Neural crest cell (in vitro differentiated cells): ENCODE measurements at regions not wholly inside any gene's neighbourhood (a gene's known extent, or its start where the extent isn't known, plus 50 kb on each side); places are given as distances from the start of the nearest gene placed in this dataset.

ENCODE experiments used
- DNase-seq: peaks from one replicate; pipeline ENCODE4 v3.0.0; 2021; ENCODE audit warnings: low read depth, mixed read lengths, low spot score
- H3K27ac Mint-ChIP-seq: one replicate; pipeline ENCODE4 v1.8.0; 2021; ENCODE audit warnings: mild to moderate bottlenecking, mixed read lengths; ENCODE audit not compliant: unreplicated experiment
- H3K27me3 Mint-ChIP-seq: 2 replicates; pipeline ENCODE4 v1.8.0; 2021; ENCODE audit warnings: low read depth, mild to moderate bottlenecking, mixed read lengths
- H3K36me3 Mint-ChIP-seq: 2 replicates; pipeline ENCODE4 v1.8.0; 2021; ENCODE audit warnings: low read depth, mild to moderate bottlenecking, mixed read lengths
- H3K4me1 Mint-ChIP-seq: 2 replicates; pipeline ENCODE4 v1.8.0; 2021; ENCODE audit warnings: mixed read lengths
- H3K4me3 Mint-ChIP-seq: one replicate; pipeline ENCODE4 v1.8.0; 2021; ENCODE audit warnings: mild to moderate bottlenecking, mixed read lengths
- H3K9me3 Mint-ChIP-seq: 2 replicates; pipeline ENCODE4 v1.8.0; 2021; ENCODE audit warnings: mixed read lengths
- CTCF ChIP-seq: fragments of 200-600 bp; sonication (generic); conservative IDR thresholded peaks from 2 replicates; pipeline ENCODE4 v1.5.0; 2021; ENCODE audit warnings: antibody characterized with exemption, mild to moderate bottlenecking

DNA sequence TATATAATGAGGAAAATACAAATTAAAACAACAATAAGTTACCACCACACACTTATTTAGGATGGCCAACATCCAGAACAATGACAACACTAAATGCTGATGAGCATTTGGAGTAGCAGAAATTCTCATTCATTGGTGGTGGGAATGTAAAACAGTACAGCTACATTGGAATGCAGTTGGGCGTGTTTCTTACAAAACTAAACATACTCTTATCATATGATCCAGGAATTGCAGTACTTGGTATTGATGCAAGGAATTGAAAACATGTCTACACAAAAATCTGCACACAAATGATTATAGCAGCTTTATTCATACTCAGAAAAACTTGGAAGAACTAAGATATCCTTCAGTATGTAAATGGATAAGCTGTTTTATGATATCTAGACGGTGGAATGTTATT, 594.2 kb downstream of the ZBBX start:
- Mint-ChIP-seq H3K27ac (no peak overlapping the region), H3K4me1 (no peaks in the 10 kb centered on the region), H3K36me3 (no peaks in the 10 kb centered on the region), H3K9me3 (peaks cover 5% of the 10 kb centered on the region), H3K27me3 (no peaks in the 10 kb centered on the region), H3K4me3 (no peak overlapping the region)
- TF ChIP-seq CTCF: no peak
- no peak for DNase-seq

- Mint-ChIP-seq H3K27ac (no peak overlapping the region), H3K27me3 (no peaks in the 10 kb centered on the region), H3K4me1 (no peaks in the 10 kb centered on the region), H3K36me3 (no peaks in the 10 kb centered on the region), H3K4me3 (no peak overlapping the region), H3K9me3 (peaks cover 5% of the 10 kb centered on the region)
- TF ChIP-seq CTCF: no peak
- DNase-seq: no peak
Measured at GRCh38 chr3:166783206-166783605, 596.9 kb downstream of the ZBBX start.

DNA sequence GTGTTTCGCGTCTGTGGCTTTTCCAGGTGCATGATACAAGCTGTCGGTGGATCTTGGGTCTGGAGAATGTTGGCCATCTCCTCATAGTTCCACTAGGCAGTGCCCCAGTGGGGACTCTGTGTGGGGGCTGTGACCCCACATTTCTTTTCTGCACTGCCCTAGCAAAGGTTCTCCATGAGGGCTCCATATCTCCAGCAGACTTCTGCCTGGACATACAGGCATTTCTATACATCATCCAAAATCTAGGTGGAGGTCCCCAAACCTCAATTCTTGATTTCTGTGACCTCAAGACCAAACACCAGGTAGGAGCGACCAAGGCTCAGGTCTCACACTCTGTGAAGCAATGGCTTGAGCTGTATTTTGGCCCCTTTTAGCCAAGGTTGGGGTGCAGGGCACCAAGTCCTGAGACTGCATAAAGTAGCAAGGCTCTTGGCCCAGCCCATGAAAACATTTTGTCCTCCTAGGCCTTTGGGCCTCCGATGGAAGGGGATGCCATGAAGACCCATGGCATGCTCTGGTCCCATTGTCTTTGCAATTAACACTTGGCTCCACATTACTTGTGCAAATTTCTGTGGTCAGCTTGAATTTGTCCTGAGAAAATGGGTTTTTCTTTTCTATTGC, 615.3 kb downstream of the ZBBX start:
- no peak for DNase-seq
- H3K9me3 Mint-ChIP-seq: peaks cover 12% of the 10 kb centered on the region
- no peak for TF ChIP-seq CTCF
- no peak overlapping the region for H3K4me3 Mint-ChIP-seq
- H3K27me3 Mint-ChIP-seq: no peaks in the 10 kb centered on the region
- H3K36me3 Mint-ChIP-seq: peaks cover 13% of the 10 kb centered on the region
- H3K27ac Mint-ChIP-seq: no peak overlapping the region
- H3K4me1 Mint-ChIP-seq: no peaks in the 10 kb centered on the region

DNA sequence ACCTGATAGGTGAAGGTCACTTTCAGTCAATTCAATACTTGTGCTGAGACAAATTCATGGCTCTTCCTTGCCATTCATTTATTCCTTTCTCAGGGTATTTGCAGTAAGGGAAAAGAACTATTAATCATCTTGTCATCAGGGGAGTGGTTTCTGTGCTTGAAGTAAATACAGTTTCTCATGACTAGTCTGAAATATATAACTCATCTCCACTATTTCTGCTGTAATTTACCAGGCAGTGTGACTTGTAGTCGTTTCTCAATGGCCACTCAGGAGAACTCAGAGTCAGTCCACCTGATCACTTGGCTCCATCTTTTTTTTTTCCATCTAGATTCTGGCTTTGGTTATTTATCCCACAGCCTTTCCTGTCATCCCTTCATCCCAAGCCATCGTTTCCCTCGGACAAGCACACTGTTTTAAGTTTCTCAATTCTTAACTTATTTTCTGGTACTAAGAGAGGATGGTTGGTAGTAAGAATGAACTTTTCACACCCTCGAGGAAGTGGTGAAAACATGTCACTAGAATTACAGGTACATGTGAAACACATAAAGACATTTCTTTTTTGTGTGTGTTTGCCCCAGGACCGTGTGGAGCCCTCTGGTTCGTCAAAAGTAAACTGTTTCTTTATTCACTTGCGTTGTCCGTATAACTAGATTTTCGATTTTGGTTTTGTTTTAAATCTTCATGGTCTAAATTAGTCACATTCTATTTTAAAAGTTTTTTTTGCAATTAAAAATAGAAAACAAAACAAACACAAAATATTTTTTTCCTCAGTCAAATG, 620.2 kb downstream of the ZBBX start:
- Mint-ChIP-seq H3K36me3 (peaks cover 6% of the 10 kb centered on the region), H3K9me3 (peaks cover 5% of the 10 kb centered on the region), H3K27ac (no peak overlapping the region), H3K4me1 (no peaks in the 10 kb centered on the region), H3K27me3 (no peaks in the 10 kb centered on the region), H3K4me3 (no peak overlapping the region)
- TF ChIP-seq CTCF: no peak
- DNase-seq: no peak

GRCh38 chr3:166752214-166752613, 627.9 kb downstream of the ZBBX start:
- Mint-ChIP-seq H3K27me3 (no peaks in the 10 kb centered on the region), H3K9me3 (peaks cover 4% of the 10 kb centered on the region), H3K27ac (no peak overlapping the region), H3K4me3 (no peak overlapping the region), H3K4me1 (no peaks in the 10 kb centered on the region), H3K36me3 (no peaks in the 10 kb centered on the region)
- no peak for TF ChIP-seq CTCF
- DNase-seq: no peak
